T-helper 1 cell treated with Interleukin-12 subunit alpha and Interleukin-12 subunit beta and Interleukin-4 antibody, amounts not matched to agents 30 μg/mL and 1 μg/mL, for 36 hours (primary cell): ENCODE measurements at regions not wholly inside any gene's neighbourhood (a gene's known extent, or its start where the extent isn't known, plus 50 kb on each side); places are given as distances from the start of the nearest gene placed in this dataset.

Experiments
- H3K27ac Mint-ChIP-seq: one replicate; pipeline ENCODE4 v1.8.0; 2021; ENCODE audit warnings: mild to moderate bottlenecking, mixed read lengths
- H3K27me3 Mint-ChIP-seq: one replicate; pipeline ENCODE4 v1.8.0; 2021; ENCODE audit warnings: low read depth, mixed read lengths
- H3K36me3 Mint-ChIP-seq: one replicate; pipeline ENCODE4 v1.8.0; 2021; ENCODE audit warnings: low read depth, mixed read lengths
- H3K4me1 Mint-ChIP-seq: one replicate; pipeline ENCODE4 v1.8.0; 2021; ENCODE audit warnings: low read depth, mixed read lengths
- H3K4me3 Mint-ChIP-seq: one replicate; pipeline ENCODE4 v1.8.0; 2021; ENCODE audit warnings: mild to moderate bottlenecking, moderate library complexity, mixed read lengths
- H3K9me3 Mint-ChIP-seq: one replicate; pipeline ENCODE4 v1.8.0; 2021; ENCODE audit warnings: mixed read lengths

DNA sequence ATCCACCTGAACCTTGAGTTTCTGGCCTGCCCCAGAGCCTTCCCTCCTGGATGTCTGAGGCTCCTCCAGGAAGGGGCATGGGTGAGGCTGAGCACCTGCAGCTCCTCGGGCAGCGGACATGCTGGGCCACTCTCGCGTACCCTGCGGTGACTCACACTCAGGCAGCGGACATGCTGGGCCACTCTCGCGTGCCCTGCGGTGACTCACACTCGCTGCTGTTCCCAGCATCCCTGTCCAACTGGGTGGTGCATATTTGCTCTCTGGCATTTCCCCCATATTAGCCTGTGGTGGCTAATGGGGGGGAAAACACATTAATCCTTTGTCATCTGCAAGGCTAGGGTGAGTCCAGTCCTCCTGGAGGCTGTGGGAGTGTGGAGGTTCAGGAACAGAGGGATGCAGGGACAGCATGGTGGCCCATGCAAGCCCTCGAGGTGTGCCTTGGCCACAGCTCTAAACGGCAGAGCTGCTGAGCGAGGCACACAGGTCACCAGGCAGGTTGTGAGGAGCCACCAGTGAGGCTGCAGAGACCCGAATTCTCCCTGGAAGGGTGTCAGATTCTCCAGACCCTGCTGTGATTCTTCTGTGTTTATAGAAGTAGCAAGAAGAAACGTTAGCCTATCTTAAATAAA lies 728.1 kb downstream of the BRD1 start:
- H3K4me3 Mint-ChIP-seq = no peak overlapping the region
- H3K36me3 Mint-ChIP-seq = no peaks in the 10 kb centered on the region
- H3K27ac Mint-ChIP-seq = no peak overlapping the region
- H3K9me3 Mint-ChIP-seq = no peaks in the 10 kb centered on the region
- no peaks in the 10 kb centered on the region for H3K4me1 Mint-ChIP-seq
- no peaks in the 10 kb centered on the region for H3K27me3 Mint-ChIP-seq

DNA sequence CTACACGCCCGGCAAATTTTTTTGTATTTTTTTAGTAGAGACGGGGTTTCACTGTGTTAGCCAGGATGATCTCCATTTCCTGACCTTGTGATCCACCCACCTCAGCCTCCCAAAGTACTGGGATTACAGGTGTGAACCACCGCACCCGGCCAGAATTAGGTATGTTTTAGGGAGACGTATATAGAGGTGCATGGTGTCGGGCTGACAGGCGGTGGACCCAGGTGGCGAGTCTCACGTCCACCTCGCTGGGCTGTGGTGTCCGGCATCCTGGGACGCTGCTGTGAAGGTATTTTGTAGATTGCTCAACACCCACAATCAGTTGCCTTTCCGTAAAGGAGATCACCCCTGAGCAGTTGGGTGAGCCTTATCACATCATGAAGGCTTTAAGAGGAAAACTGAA lies 728.6 kb downstream of the BRD1 start:
- Mint-ChIP-seq H3K36me3 (no peaks in the 10 kb centered on the region), H3K9me3 (no peaks in the 10 kb centered on the region), H3K4me1 (no peaks in the 10 kb centered on the region), H3K27me3 (no peaks in the 10 kb centered on the region), H3K27ac (no peak overlapping the region), H3K4me3 (no peak overlapping the region)

GRCh38 chr22:49097966-49098365 lies 729.7 kb downstream of the BRD1 start:
- no peaks in the 10 kb centered on the region for H3K36me3 Mint-ChIP-seq
- H3K9me3 Mint-ChIP-seq = no peaks in the 10 kb centered on the region
- H3K27ac Mint-ChIP-seq = no peak overlapping the region
- no peak overlapping the region for H3K4me3 Mint-ChIP-seq
- no peaks in the 10 kb centered on the region for H3K4me1 Mint-ChIP-seq
- no peaks in the 10 kb centered on the region for H3K27me3 Mint-ChIP-seq

DNA sequence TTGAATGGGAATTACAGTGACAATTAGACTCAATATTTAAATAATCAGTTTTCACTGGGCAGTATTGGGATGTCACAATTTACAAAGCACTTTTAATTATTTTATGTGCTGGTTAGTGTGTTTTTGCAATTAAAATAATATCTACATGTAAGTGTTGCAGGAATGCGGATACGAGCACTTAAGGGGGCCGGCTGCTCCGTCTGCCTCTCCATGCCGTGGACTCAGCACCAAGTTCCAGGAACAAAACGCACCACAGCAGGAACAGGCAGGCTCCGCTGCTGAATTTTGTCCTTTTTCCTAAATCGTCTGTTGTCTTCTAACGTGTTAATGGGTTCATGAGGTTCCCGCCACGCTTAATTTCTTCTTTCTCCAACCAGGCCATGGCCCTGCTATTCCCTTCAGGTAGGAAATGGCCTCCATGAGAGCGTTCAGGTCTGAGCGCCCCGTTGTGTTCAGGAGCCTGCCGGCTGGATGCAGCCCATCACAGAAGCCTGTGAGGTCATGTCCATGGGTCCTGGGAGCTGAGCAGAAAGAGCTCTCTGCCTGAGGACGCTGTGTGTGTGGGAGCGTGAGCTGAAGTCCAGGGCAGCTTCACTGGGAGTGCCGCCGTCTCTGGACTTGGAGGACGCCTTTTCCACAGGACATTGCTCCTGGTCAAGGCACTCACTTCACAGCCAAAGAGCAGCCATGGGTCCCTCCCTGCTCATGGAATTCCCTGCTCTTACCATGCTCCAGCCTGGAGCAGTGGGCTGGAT lies 730.3 kb downstream of the BRD1 start:
- no peak overlapping the region for H3K4me3 Mint-ChIP-seq
- H3K4me1 Mint-ChIP-seq = no peaks in the 10 kb centered on the region
- H3K27me3 Mint-ChIP-seq = no peaks in the 10 kb centered on the region
- H3K9me3 Mint-ChIP-seq = no peaks in the 10 kb centered on the region
- no peak overlapping the region for H3K27ac Mint-ChIP-seq
- no peaks in the 10 kb centered on the region for H3K36me3 Mint-ChIP-seq

DNA sequence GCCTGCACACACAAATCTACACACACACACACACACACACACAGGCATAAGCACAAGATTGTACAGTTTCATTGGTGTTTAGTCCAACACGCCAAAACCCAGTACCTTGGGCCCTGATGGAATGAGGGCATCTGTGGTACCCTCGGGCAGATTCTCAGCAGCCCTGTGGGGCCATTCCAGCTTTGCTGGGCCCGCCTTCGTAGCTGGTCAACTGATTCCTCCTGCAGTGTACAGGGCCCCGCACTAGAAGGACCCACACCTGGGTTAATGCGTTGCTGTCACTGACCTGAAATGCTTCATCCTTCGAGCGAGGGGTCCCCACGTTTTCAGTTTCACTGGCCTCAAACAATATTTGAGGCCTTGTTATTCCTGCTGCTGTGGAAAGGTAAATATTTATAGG lies 731.2 kb downstream of the BRD1 start:
- H3K9me3 Mint-ChIP-seq = no peaks in the 10 kb centered on the region
- H3K4me3 Mint-ChIP-seq = no peak overlapping the region
- H3K4me1 Mint-ChIP-seq = no peaks in the 10 kb centered on the region
- no peaks in the 10 kb centered on the region for H3K36me3 Mint-ChIP-seq
- no peak overlapping the region for H3K27ac Mint-ChIP-seq
- H3K27me3 Mint-ChIP-seq = no peaks in the 10 kb centered on the region

GRCh38 chr22:49095366-49095765 lies 732.3 kb downstream of the BRD1 start:
- Mint-ChIP-seq H3K4me3 (no peak overlapping the region), H3K4me1 (no peaks in the 10 kb centered on the region), H3K9me3 (no peaks in the 10 kb centered on the region), H3K36me3 (no peaks in the 10 kb centered on the region), H3K27ac (no peak overlapping the region), H3K27me3 (no peaks in the 10 kb centered on the region)

DNA sequence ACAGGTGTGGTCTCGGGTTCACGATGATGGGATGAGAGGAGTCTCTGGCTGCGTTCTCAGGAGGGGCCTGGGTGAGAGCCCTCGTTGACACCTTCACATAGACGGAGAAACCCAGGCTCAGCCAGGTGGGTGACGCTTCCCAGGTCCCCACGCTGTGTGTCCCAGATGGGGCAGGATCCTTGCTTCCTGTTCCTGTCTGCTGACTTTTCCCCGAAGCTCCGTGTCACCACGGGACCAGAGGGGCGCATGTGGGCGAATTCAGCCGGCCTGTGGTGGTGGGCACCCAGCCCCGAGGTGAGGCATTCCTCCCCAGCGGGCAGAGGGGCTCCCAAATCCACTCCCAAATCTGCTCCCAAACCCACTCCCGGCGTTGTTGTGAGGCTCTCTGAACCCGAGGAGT lies 732.8 kb downstream of the BRD1 start:
- no peaks in the 10 kb centered on the region for H3K36me3 Mint-ChIP-seq
- H3K4me1 Mint-ChIP-seq = no peaks in the 10 kb centered on the region
- no peaks in the 10 kb centered on the region for H3K27me3 Mint-ChIP-seq
- H3K4me3 Mint-ChIP-seq = no peak overlapping the region
- no peaks in the 10 kb centered on the region for H3K9me3 Mint-ChIP-seq
- H3K27ac Mint-ChIP-seq = no peak overlapping the region

- no peaks in the 10 kb centered on the region for H3K4me1 Mint-ChIP-seq
- H3K27me3 Mint-ChIP-seq = no peaks in the 10 kb centered on the region
- no peaks in the 10 kb centered on the region for H3K9me3 Mint-ChIP-seq
- no peaks in the 10 kb centered on the region for H3K36me3 Mint-ChIP-seq
- no peak overlapping the region for H3K4me3 Mint-ChIP-seq
- H3K27ac Mint-ChIP-seq = no peak overlapping the region
Observed at GRCh38 chr22:49094151-49094550, 733.5 kb downstream of the BRD1 start.

- Mint-ChIP-seq H3K4me1 (no peaks in the 10 kb centered on the region), H3K27ac (no peak overlapping the region), H3K36me3 (no peaks in the 10 kb centered on the region), H3K4me3 (no peak overlapping the region), H3K27me3 (no peaks in the 10 kb centered on the region), H3K9me3 (no peaks in the 10 kb centered on the region)
Observed at GRCh38 chr22:49093192-49093880, 734.3 kb downstream of the BRD1 start.

- Mint-ChIP-seq H3K27ac (no peak overlapping the region), H3K27me3 (no peaks in the 10 kb centered on the region), H3K4me3 (no peak overlapping the region), H3K9me3 (no peaks in the 10 kb centered on the region), H3K4me1 (no peaks in the 10 kb centered on the region), H3K36me3 (no peaks in the 10 kb centered on the region)
Observed at GRCh38 chr22:49092716-49093115, 735.0 kb downstream of the BRD1 start.

- no peak overlapping the region for H3K4me3 Mint-ChIP-seq
- H3K4me1 Mint-ChIP-seq = no peaks in the 10 kb centered on the region
- no peak overlapping the region for H3K27ac Mint-ChIP-seq
- H3K36me3 Mint-ChIP-seq = no peaks in the 10 kb centered on the region
- no peaks in the 10 kb centered on the region for H3K9me3 Mint-ChIP-seq
- no peaks in the 10 kb centered on the region for H3K27me3 Mint-ChIP-seq
Observed at GRCh38 chr22:49091917-49092545, 735.6 kb downstream of the BRD1 start.

DNA sequence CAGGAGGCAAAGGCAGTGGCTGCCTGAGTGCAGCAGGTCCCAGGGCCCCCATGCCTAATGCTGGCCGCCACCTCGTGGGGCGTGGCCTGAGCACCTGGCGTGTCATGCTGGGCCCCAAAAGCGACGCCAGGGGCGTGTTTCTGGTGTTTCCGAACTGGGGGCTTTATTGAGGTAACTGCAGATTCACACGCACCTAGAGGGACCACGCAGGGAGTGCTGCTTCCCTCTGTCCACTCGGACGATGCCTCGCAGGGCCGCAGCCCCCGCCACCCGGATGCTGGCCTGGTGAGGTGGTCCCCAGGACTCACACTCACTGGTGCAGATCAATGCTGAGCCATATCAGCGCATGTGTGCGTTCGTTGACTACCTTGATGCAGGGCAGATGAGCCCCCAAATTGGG lies 736.2 kb downstream of the BRD1 start:
- Mint-ChIP-seq H3K4me1 (no peaks in the 10 kb centered on the region), H3K27ac (no peak overlapping the region)

GRCh38 chr22:49090853-49091135 lies 736.9 kb downstream of the BRD1 start:
- Mint-ChIP-seq H3K27ac (no peak overlapping the region), H3K9me3 (no peaks in the 10 kb centered on the region), H3K36me3 (no peaks in the 10 kb centered on the region), H3K27me3 (no peaks in the 10 kb centered on the region), H3K4me3 (no peak overlapping the region), H3K4me1 (no peaks in the 10 kb centered on the region)

More for the DNA sequence above, 736.2 kb downstream of the BRD1 start:
- Mint-ChIP-seq H3K36me3 (no peaks in the 10 kb centered on the region), H3K9me3 (no peaks in the 10 kb centered on the region), H3K27me3 (no peaks in the 10 kb centered on the region), H3K4me3 (no peak overlapping the region)

DNA sequence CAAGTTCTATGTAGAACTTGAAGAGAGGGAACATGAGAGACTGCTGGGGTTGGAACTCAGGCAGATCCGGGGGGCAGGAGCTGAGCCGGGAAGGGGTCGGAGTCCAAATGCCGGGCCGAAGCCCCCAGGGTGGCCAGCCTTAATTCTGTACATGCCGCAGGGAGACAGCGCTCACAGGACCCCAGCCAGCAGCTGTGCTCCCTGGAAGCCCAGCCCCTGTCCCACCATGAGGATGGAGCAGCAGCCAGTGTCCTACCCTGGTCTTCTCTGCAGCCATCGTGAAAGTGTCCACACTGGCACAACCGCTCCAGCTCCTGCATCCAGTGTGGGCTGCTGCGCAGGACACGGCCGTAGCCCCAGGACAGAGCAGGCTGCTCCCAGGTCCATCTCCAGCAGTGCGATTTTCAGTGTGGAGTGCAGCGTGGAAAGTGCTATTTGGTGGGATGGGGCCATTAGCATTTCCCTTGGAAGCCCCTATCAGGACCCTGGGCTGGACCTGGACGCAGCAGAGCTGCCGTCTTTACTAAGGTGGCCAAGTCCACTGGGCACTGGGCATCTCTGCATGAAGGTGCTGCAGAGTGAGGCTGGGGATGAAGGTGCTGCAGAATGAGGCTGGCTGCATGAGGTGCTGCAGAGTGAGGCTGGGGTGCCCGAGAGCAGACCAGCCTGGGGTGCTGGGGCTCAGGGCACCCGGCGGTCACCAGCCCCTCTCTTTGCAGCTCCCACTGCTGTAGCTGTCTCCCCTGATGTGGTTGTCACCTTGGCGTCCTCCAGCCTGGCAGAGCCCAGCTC lies 737.4 kb downstream of the BRD1 start:
- H3K9me3 Mint-ChIP-seq = no peaks in the 10 kb centered on the region
- H3K27me3 Mint-ChIP-seq = no peaks in the 10 kb centered on the region
- no peak overlapping the region for H3K27ac Mint-ChIP-seq
- no peaks in the 10 kb centered on the region for H3K36me3 Mint-ChIP-seq
- no peak overlapping the region for H3K4me3 Mint-ChIP-seq
- H3K4me1 Mint-ChIP-seq = no peaks in the 10 kb centered on the region
